IMR-90 (cell line): ENCODE measurements at regions not wholly inside any gene's neighbourhood (a gene's known extent, or its start where the extent isn't known, plus 50 kb on each side); places are given as distances from the start of the nearest gene placed in this dataset.
"Not testable (repeated sequence)": the region's sequence is repeated elsewhere in the genome, so short reads cannot be mapped to it uniquely, and the experiment has no call there.

Source experiments
- ATAC-seq: fragments of 200-7000 bp; cut with Tn5 transposase; 2 replicates; pipeline ENCODE4 v1.9.1; 2020; ENCODE audit warnings: low read depth, mild to moderate bottlenecking, moderate library complexity
- BruUV-seq: library from RNA; stranded (reverse); fragments of 400-500 nt; replicated peaks from 2 replicates; lab custom pipeline; 2021; lab: Mats Ljungman, UMichigan
- CTCF ChIA-PET: fragments of 300-600 bp; formaldehyde crosslinking; extraction: SDS; loops from one replicate; lab custom pipeline; 2021; ENCODE audit warnings: antibody characterized with exemption; lab: Yijun Ruan, JAX
- POLR2A ChIA-PET: fragments of 300-600 bp; sonication (Branson Sonifier 250); formaldehyde crosslinking; loops from one replicate; lab custom pipeline; 2022; ENCODE audit warnings: antibody characterized with exemption; ENCODE audit not compliant: unreplicated experiment; lab: Charles Lee
- DNase-seq: peaks from one replicate; pipeline ENCODE4 v3.0.0; 2013
- H2AFZ ChIP-seq: replicated peaks from 2 replicates; pipeline ENCODE3; 2013; ENCODE audit warnings: low read length, mild to moderate bottlenecking; ENCODE audit not compliant: poor library complexity
- H2AK5ac ChIP-seq: 2 replicates; pipeline ENCODE4 v1.6.1; 2013; ENCODE audit warnings: low read depth, low read length, inconsistent platforms
- H2AK9ac ChIP-seq: replicated peaks from 2 replicates; pipeline ENCODE3; 2013; ENCODE audit warnings: mild to moderate bottlenecking, low read depth, low read length, moderate library complexity; ENCODE audit not compliant: poor library complexity
- H2BK120ac ChIP-seq: 2 replicates; pipeline ENCODE4 v1.6.1; 2013; ENCODE audit warnings: low read depth, low read length, inconsistent platforms
- H2BK15ac ChIP-seq: 3 replicates; pipeline ENCODE4 v1.6.1; 2013; ENCODE audit warnings: low read depth, low read length, inconsistent platforms
- H2BK20ac ChIP-seq: 2 replicates; pipeline ENCODE4 v1.6.1; 2013; ENCODE audit warnings: low read depth, mild to moderate bottlenecking, inconsistent platforms, low read length, moderate library complexity
- H2BK5ac ChIP-seq: 2 replicates; pipeline ENCODE4 v1.6.1; 2013; ENCODE audit warnings: mild to moderate bottlenecking, low read depth, low read length, inconsistent platforms; ENCODE audit not compliant: poor library complexity, severe bottlenecking
- H3K14ac ChIP-seq: replicated peaks from 2 replicates; pipeline ENCODE4 v1.6.1; 2013; ENCODE audit warnings: low read depth, low read length, inconsistent platforms
- H3K18ac ChIP-seq: 2 replicates; pipeline ENCODE4 v1.6.1; 2013; ENCODE audit warnings: low read depth, low read length, control low read depth
- H3K23ac ChIP-seq: 2 replicates; pipeline ENCODE4 v1.6.1; 2013; ENCODE audit warnings: low read depth, low read length, inconsistent platforms
- H3K27ac ChIP-seq: 2 replicates; pipeline ENCODE4 v1.5.1; 2013; ENCODE audit warnings: mild to moderate bottlenecking, control low read depth, low read length; ENCODE audit not compliant: insufficient read depth
- H3K27me3 ChIP-seq: 2 replicates; pipeline ENCODE4 v1.6.1; 2013; ENCODE audit warnings: low read length; ENCODE audit not compliant: control insufficient read depth, insufficient read depth
- H3K36me3 ChIP-seq: 2 replicates; pipeline ENCODE4 v1.6.1; 2013; ENCODE audit warnings: low read length, mixed read lengths; ENCODE audit not compliant: control insufficient read depth, insufficient read depth
- H3K4ac ChIP-seq: 2 replicates; pipeline ENCODE4 v1.6.1; 2013; ENCODE audit warnings: low read depth, low read length, inconsistent platforms
- H3K4me1 ChIP-seq: 2 replicates; pipeline ENCODE4 v1.6.1; 2013; ENCODE audit warnings: low read length, mixed read lengths; ENCODE audit not compliant: control insufficient read depth, insufficient read depth
- H3K4me2 ChIP-seq: 2 replicates; pipeline ENCODE4 v1.6.1; 2013; ENCODE audit warnings: low read depth, mild to moderate bottlenecking, control low read depth, low read length, moderate library complexity
- H3K4me3 ChIP-seq: 2 replicates; pipeline ENCODE4 v1.5.1; 2013; ENCODE audit warnings: low read depth, mild to moderate bottlenecking, control low read depth, low read length, moderate library complexity; ENCODE audit not compliant: insufficient read depth
- H3K56ac ChIP-seq: 2 replicates; pipeline ENCODE4 v1.6.1; 2013; ENCODE audit warnings: low read length, inconsistent platforms; ENCODE audit not compliant: insufficient read depth; ENCODE audit errors: extremely low read depth
- H3K79me1 ChIP-seq, 2 experiments: 2 replicates each; pipeline ENCODE4 v1.6.1; 2013; ENCODE audit warnings: low read length in 2 of 2, inconsistent platforms in 1 of 2, low read depth in 1 of 2
- H3K9ac ChIP-seq: 2 replicates; pipeline ENCODE4 v1.6.1; 2013; ENCODE audit warnings: low read depth, low read length, control low read depth
- H3K9me1 ChIP-seq: 2 replicates; pipeline ENCODE4 v1.6.1; 2013; ENCODE audit warnings: low read length, inconsistent platforms; ENCODE audit not compliant: insufficient read depth
- H3K9me3 ChIP-seq: 2 replicates; pipeline ENCODE4 v1.6.1; 2013; ENCODE audit warnings: low read length; ENCODE audit not compliant: control insufficient read depth, insufficient read depth
- H4K20me1 ChIP-seq: 2 replicates; pipeline ENCODE4 v1.6.1; 2013; ENCODE audit warnings: low read length, inconsistent platforms; ENCODE audit not compliant: insufficient read depth
- H4K5ac ChIP-seq: 2 replicates; pipeline ENCODE4 v1.6.1; 2013; ENCODE audit warnings: mild to moderate bottlenecking, low read depth, low read length, control low read depth
- H4K8ac ChIP-seq, 2 experiments: 2 replicates each; pipeline ENCODE4 v1.6.1; 2013; ENCODE audit warnings: low read depth in 2 of 2, low read length in 2 of 2, control low read depth in 1 of 2, inconsistent platforms in 1 of 2
- H4K91ac ChIP-seq: 2 replicates; pipeline ENCODE4 v1.6.1; 2013; ENCODE audit warnings: low read depth, low read length, inconsistent platforms; ENCODE audit not compliant: insufficient read depth
- BHLHE40 ChIP-seq: fragments of 150-350 bp; IDR thresholded peaks from 2 replicates; pipeline ENCODE4 v1.6.1; 2016; ENCODE audit warnings: mild to moderate bottlenecking, low read depth, low read length
- CHD1 ChIP-seq: IDR thresholded peaks from 2 replicates; pipeline ENCODE4 v1.6.1; 2012; ENCODE audit warnings: low read depth, low read length, improper control_type of control experiment
- CTCF ChIP-seq: conservative IDR thresholded peaks from 2 replicates; pipeline ENCODE4 v1.5.1; 2012; ENCODE audit warnings: mild to moderate bottlenecking, low read depth, low read length, improper control_type of control experiment
- ELK1 ChIP-seq: fragments of 150-350 bp; IDR thresholded peaks from 2 replicates; pipeline ENCODE4 v1.6.1; 2016; ENCODE audit warnings: low read depth, mild to moderate bottlenecking, low read length, moderate library complexity, borderline replicate concordance
- FOS ChIP-seq: fragments of 150-350 bp; IDR thresholded peaks from 2 replicates; pipeline ENCODE4 v1.6.1; 2016; ENCODE audit warnings: low read depth, low read length
- NFE2L2 ChIP-seq: fragments of 150-350 bp; IDR thresholded peaks from 2 replicates; pipeline ENCODE4 v1.6.1; 2016; ENCODE audit warnings: low read depth, mild to moderate bottlenecking, low read length
- WGBS, 2 experiments: methylation state at CpG; one replicate each; pipeline versions ENCODE4 v1.1.5 to v1.1.7; 2013; ENCODE audit warnings: missing lambda C conversion rate in 2 of 2; ENCODE audit not compliant: insufficient read length in 1 of 2; ENCODE audit errors: extremely low coverage in 2 of 2; 5-methylcytosine and 5-hydroxymethylcytosine counted together
- dilution Hi-C: fragments of 300-500 bp; cut with HindIII; formaldehyde crosslinking; loops from one replicate; pipeline ENCODE4 v1.14.3; 2018; ENCODE audit warnings: low sequenced_read_pairs; ENCODE audit not compliant: unreplicated experiment
- in situ Hi-C: fragments of 300-500 bp; cut with MboI; formaldehyde crosslinking; loops from 3 replicates; pipeline ENCODE4 v1.14.3; 2019; ENCODE audit warnings: low sequenced_read_pairs, inconsistent platforms, mixed read lengths
- intact Hi-C: fragments of 100-400 bp; cut with micrococcal nuclease; formaldehyde crosslinking; loops from 2 replicates; pipeline ENCODE4 v1.10.0; 2022

DNA sequence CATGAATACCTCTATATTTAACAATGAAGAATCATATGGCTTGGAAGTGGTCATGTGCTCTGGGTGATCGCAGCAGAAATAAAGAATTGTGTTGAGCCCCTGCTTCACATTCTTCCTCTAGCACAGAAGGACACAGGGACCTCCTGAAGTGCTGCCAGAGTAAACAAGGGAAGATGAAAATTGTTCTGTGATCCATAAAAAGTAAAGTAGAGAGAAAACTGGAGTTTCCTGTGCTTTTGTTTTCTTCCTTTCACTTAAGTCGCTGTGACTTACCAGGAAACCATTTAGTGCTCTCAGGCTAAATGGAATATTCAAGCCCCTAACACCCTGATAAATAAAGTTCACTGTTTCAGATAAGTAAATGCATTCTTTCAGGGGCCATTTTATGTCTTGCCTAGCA is 1173.6 kb upstream of the CHAC2 start:
- Histone ChIP-seq H3K36me3 (no peaks in the 10 kb centered on the region), H2BK20ac (no peak overlapping the region), H3K14ac (no peak overlapping the region), H4K8ac (no peak overlapping the region), H2AK5ac (no peak overlapping the region), H2BK5ac (no peak overlapping the region), H3K27ac (no peak overlapping the region), H3K4me3 (no peak overlapping the region), H3K18ac (no peak overlapping the region), H3K79me1 (no peaks in the 10 kb centered on the region), H3K4me1 (no peaks in the 10 kb centered on the region), H3K56ac (no peak overlapping the region), H2AK9ac (no peak overlapping the region), H3K27me3 (no peaks in the 10 kb centered on the region), H3K23ac (no peak overlapping the region), H4K20me1 (no peaks in the 10 kb centered on the region), H3K9me3 (peaks cover 2% of the 10 kb centered on the region; the same call in 1 of the 2 replicates), H4K91ac (no peak overlapping the region), H3K9ac (no peak overlapping the region), H3K4ac (no peak overlapping the region), H2BK120ac (no peak overlapping the region), H3K4me2 (no peak overlapping the region), H4K5ac (no peak overlapping the region), H2AFZ (no peak overlapping the region), H2BK15ac (no peak overlapping the region), H3K9me1 (no peaks in the 10 kb centered on the region)
- dilution Hi-C loops = no loop called here
- ATAC-seq (peak; percentile 24; the same call in 1 of the 2 replicates), DNase-seq (peak; percentile 3)
- BruUV-seq = no TSS peak
- intact Hi-C loops = no loop called here
- TF ChIP-seq CHD1 (no peak), ELK1 (no peak), FOS (no peak), BHLHE40 (no peak), NFE2L2 (no peak), CTCF (no peak)
- WGBS, 2 experiments = no CpG with 5 or more reads among the region's 2 CpGs
- CTCF ChIA-PET = no interaction called here
- POLR2A ChIA-PET = no interaction called here
- in situ Hi-C loops = no loop called here

DNA sequence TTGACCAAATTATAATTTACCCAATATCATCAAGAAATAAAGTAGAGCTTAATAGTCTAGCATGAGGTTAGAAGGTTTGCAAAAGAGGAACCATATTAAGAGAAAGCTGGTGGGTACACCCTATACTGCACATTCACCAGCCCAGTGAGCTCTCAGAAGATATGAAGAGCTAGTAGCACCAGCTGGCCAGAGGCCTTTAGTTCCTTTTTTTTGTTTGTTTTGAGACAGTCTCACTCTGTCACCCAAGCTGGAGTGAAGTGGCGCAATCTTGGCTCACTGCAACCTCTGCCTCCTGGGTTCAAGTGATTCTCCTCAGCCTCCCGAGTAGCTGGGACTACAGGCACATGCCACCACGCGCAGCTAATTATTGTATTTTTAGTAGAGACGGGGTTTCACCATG is 1183.5 kb upstream of the CHAC2 start:
- H3K79me1 ChIP-seq, H2AFZ ChIP-seq, H4K91ac ChIP-seq, H2BK20ac ChIP-seq, BruUV-seq, H3K14ac ChIP-seq, in situ Hi-C loops, POLR2A ChIA-PET, H2BK5ac ChIP-seq, H3K4me3 ChIP-seq, H3K27ac ChIP-seq, CTCF ChIA-PET, H3K4me2 ChIP-seq, H4K5ac ChIP-seq, H3K56ac ChIP-seq, H4K8ac ChIP-seq, H3K9me3 ChIP-seq, H2BK120ac ChIP-seq, H3K18ac ChIP-seq, H2BK15ac ChIP-seq, H4K20me1 ChIP-seq, intact Hi-C loops, H2AK9ac ChIP-seq, DNase-seq, H3K27me3 ChIP-seq, H3K23ac ChIP-seq, H3K36me3 ChIP-seq, H3K9me1 ChIP-seq, ATAC-seq, H2AK5ac ChIP-seq, dilution Hi-C loops, H3K9ac ChIP-seq, H3K4ac ChIP-seq, H3K4me1 ChIP-seq: not testable (repeated sequence)
- WGBS, 2 experiments = no CpG with 5 or more reads among the region's 5 CpGs
